GF-D8 (cell line): ENCODE measurements at regions not wholly inside any gene's neighbourhood (a gene's known extent, or its start where the extent isn't known, plus 50 kb on each side); places are given as distances from the start of the nearest gene placed in this dataset.
"Not testable (repeated sequence)": the region's sequence is repeated elsewhere in the genome, so short reads cannot be mapped to it uniquely, and the experiment has no call there.

Experiments
- DNase-seq: peaks from one replicate; lab custom pipeline; 2025; lab: John Stamatoyannopoulos, UW

DNA sequence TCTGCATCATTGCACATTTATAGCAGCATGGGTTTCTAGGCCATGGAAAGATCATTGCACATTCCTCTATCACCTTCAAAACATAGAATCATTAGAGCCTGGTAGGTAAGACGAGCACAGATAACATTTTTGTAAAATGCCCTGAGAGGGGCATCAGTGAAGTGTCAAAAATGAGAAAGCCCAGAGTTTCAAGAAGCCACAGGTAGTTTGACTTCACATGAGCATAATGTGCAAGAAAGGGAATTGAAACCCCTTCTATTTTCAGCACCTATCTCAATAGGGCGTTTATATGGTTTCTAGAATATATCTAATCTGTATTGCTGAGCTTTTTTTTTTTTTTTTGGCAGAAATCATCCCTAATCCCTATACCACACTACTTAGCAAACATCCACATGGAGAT, 2441.7 kb downstream of the ARAP2 start:
- no peak for DNase-seq

GRCh38 chr4:33825685-33826084, 2418.6 kb downstream of the ARAP2 start:
- DNase-seq, result no peak

DNA sequence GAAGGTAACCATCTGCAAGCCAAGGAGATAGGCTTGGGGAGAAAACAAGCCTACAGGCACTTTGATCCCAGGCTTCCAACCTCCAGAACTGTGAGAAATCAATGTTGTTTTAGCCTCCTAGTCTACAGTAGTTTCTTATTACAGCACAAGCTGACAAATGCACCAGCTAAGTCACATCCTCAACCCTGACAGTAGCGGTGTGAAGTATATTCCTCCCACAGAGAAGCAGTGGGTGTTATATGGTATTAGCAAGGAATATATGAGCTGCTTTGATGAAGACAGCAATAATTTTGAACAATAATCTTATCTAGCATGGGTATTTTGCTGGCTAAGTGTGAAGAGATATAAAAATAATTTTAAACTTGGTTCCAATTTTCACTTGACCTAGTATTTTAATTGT, 2415.0 kb downstream of the ARAP2 start:
- not testable (repeated sequence) for DNase-seq

DNA sequence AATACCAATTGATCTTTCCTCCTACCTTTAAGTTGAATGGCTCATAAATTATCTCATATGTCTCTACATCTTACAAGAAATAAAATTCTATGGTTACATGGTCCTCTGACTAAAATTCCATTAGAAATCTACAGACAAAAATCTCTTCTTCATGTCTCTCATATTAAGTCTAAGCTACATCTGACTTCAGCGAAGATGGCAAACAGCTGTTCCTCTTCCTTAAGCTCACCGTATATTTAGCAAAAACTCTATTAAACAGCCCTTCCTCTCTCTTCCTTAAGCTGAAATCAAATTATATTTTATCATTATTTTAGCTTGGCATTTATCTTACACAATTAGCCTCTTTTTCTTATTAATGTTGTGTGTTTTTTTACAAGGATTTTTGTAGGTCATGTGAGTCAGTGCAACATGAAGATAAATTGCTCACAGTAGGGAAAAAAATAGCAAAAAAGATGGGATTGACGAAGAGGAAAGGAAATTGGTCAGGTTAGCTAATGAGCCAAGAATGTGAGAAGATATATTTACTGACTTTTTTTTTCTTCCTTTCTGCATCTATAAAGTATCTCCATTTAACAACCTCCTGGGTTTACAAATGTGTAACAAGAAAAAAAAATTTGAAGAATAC, 2412.8 kb downstream of the ARAP2 start:
- DNase-seq, result no peak

DNA sequence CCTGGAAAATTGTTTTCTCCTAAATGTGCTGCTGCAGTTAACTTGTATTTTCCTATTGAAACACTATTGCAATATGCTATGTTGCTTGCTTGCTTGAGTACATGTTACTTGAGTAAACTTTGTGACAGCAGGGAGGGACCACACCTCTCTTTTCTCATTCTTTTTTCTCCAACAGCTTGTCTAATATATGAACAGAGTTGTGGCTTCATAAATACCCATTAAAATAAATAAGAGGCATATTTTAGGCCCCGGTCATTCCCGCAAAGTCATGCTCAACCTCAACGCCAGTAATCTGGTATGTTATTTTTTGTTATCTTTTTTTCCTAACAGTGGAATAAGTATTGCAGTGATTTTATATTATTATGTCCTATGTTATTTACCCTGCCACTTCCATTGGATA, 2408.6 kb downstream of the ARAP2 start:
- DNase-seq, result not testable (repeated sequence)

GRCh38 chr4:33837043-33837838, 2407.1 kb downstream of the ARAP2 start:
- no peak for DNase-seq

DNA sequence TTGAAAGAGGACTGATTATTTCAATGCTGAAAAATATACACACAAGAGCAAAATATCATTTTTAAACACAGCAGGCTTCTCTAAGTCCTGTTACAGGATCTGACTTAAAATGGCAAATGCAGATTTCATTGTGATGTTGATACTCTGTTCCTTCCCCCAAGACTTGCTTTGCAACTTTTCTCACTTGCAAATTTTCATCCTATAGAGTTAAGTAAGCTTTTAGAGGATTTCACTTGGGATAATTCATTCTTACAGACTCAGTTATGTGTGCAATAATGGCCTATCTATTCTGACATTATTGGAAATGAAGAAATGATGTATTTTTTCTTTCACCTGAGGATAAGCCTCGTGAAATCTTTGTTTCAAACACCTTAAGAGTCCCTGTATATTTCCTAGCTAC, 2403.2 kb downstream of the ARAP2 start:
- no peak for DNase-seq

DNA sequence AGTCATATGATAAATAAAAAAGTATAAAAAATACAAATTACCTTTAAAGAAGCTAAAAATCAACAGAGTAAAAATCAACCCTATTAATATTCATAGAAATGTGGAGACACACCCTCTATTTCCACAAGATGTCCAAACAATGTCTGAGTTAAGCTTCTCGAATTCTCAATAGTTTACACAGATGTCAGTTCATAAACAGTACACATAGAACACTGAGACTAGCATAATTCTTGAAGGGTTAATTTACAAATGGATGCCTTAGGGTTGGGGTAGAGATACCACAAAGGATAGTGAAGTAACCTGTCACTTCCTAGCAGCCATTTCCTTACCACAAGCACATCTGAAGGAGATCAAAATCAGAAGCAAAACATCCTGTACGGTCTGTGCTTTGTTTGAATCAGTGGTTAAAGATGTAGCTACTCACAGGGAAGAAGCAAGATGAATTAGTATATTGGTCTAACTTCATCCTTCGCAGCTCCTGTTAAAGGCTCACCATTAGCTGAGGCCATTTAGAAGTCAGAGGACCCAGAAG, 2393.9 kb downstream of the ARAP2 start:
- no peak for DNase-seq

- DNase-seq, result not testable (repeated sequence)
Measured at GRCh38 chr4:33853670-33854069, 2390.6 kb downstream of the ARAP2 start.

- DNase-seq, result no peak
Measured at GRCh38 chr4:33864290-33864859, 2379.9 kb downstream of the ARAP2 start.

GRCh38 chr4:33873791-33874190, 2370.5 kb downstream of the ARAP2 start:
- DNase-seq, result no peak

GRCh38 chr4:33878710-33879109, 2365.6 kb downstream of the ARAP2 start:
- no peak for DNase-seq

GRCh38 chr4:33881176-33881575, 2363.1 kb downstream of the ARAP2 start:
- no peak for DNase-seq

DNA sequence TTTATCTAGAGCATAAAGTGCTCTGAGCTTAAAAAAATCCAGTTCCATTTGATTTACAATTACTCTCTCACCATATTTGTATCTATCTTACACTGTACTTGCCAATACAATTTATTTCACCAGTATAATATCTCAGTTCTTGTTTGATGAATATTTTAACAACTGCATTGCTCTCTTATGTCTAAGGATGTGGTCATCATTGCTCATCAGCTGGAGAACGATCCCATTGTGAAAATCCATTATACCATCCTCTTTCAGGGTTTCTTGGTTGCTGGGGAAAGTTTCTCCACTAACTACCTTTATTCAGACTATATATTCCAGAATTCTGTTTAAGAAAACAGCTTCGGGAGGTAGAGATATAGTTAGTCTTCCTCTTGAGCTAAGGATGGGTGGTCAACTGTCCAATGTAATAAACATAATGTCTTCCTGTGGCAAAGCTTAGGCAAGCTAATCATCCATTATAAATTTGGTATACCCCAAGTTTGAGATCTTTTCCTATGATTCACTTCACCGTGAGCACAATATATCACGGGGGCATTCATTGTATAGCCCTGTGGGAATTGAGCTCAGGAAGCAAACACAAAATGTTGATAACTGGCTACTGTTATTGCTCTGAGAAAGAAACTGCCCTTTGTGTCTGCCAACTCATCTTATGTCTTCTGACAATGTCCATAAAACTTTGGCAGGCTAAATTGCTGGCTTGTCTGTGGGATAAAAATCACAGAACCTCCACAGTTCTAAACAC, 2361.9 kb downstream of the ARAP2 start:
- DNase-seq, result no peak

- DNase-seq, result no peak
Measured at GRCh38 chr4:33883111-33883510, 2361.2 kb downstream of the ARAP2 start.

- no peak for DNase-seq
Measured at GRCh38 chr4:33886356-33886755, 2358.0 kb downstream of the ARAP2 start.

- no peak for DNase-seq
Measured at GRCh38 chr4:33890841-33891240, 2353.5 kb downstream of the ARAP2 start.

DNA sequence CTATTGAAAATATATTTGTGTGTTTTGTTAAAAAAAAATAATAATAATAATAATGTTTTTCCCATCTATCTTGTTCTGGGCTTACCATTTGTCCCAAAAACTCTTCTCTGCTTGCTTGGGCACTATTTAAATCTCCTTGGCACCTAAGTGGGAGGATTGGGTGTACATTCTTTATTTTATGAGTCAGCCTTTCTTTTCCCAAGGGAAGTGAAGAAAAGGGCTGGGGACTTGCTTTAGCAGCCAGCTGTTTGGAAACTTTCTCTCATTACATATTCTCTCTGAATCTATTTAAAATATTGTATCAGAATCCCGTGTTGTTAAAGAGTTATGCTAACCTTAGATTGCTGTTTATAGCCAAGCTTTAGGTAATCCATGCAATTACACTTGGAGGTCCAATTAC, 2332.4 kb downstream of the ARAP2 start:
- DNase-seq, result no peak

DNA sequence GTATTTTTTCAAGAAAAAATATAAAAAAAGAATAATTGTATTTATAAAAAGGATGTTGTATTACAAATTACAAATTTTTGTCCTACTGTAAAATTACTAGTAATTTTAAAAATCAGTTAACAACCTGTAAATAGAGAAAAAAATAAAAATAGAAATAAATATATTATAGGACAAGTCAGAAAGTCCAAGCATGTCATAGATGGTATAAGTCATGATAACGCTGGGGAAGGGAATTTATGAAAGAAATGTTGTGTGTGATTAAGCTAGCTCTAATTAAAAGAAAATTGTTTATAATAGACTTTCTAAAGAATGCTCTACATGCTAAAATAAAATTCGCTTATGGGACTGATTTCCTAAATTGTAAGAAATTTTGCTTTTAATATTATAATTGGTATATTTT, 2329.9 kb downstream of the ARAP2 start:
- no peak for DNase-seq

GRCh38 chr4:33923469-33923868, 2320.8 kb downstream of the ARAP2 start:
- no peak for DNase-seq

DNA sequence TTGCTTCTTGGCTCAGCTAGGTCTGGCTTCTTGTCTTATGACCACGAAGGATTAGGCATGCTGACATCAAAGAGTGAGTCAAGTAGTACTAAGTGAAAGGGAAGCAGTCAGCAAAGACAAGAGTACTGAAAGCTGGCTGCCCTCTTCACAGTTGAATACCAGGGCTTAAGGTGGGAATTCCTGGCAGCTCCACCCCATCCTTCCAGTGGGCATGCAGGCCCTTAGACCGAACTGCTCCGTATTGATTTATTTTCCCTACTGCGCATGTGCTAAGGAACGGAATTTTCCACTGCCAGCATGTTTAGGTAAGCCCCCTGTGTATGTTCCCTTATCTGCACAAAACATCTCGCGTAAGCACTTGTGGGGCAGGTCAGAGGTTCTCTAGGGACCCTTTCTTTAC, 2320.1 kb downstream of the ARAP2 start:
- no peak for DNase-seq

- no peak for DNase-seq
Measured at GRCh38 chr4:33924811-33925210, 2319.5 kb downstream of the ARAP2 start.
